Skeletal muscle satellite cell (primary cell): ENCODE measurements at regions not wholly inside any gene's neighbourhood (a gene's known extent, or its start where the extent isn't known, plus 50 kb on each side); places are given as distances from the start of the nearest gene placed in this dataset.

Source experiments
- H3K27me3 ChIP-seq: 2 replicates; pipeline ENCODE4 v1.7.0; 2013; ENCODE audit warnings: low read length; ENCODE audit not compliant: control insufficient read depth, insufficient read depth
- H3K36me3 ChIP-seq: 2 replicates; pipeline ENCODE4 v1.7.0; 2013; ENCODE audit warnings: mild to moderate bottlenecking, control low read depth, low read length; ENCODE audit not compliant: insufficient read depth
- H3K4me1 ChIP-seq: 2 replicates; pipeline ENCODE4 v1.7.0; 2013; ENCODE audit warnings: low read length; ENCODE audit not compliant: control insufficient read depth, insufficient read depth
- H3K4me2 ChIP-seq: 2 replicates; pipeline ENCODE4 v1.7.0; 2013; ENCODE audit warnings: mild to moderate bottlenecking, low read length
- H3K4me3 ChIP-seq: 2 replicates; pipeline ENCODE4 v1.7.0; 2013; ENCODE audit warnings: low read length
- H3K9ac ChIP-seq: 2 replicates; pipeline ENCODE4 v1.7.0; 2013; ENCODE audit warnings: mild to moderate bottlenecking, low read depth, low read length, moderate library complexity
- H3K9me3 ChIP-seq: replicated peaks from 2 replicates; pipeline ENCODE4 v1.7.0; 2013; ENCODE audit warnings: mild to moderate bottlenecking, control low read depth, low read length

GRCh38 chr7:22635349-22635748 is 91.7 kb upstream of the IL6 start:
- H3K4me3 ChIP-seq = no peak overlapping the region
- no peak overlapping the region for H3K4me2 ChIP-seq
- H3K36me3 ChIP-seq = no peaks in the 10 kb centered on the region
- H3K9me3 ChIP-seq = no peaks in the 10 kb centered on the region
- H3K9ac ChIP-seq = no peak overlapping the region
- H3K27me3 ChIP-seq = no peaks in the 10 kb centered on the region
- peaks cover 28% of the 10 kb centered on the region for H3K4me1 ChIP-seq

- Histone ChIP-seq H3K9me3 (no peaks in the 10 kb centered on the region), H3K36me3 (no peaks in the 10 kb centered on the region), H3K4me2 (no peak overlapping the region), H3K9ac (no peak overlapping the region), H3K4me3 (no peak overlapping the region), H3K27me3 (no peaks in the 10 kb centered on the region), H3K4me1 (peaks cover 28% of the 10 kb centered on the region)
These were observed 93.0 kb upstream of the IL6 start for GRCh38 chr7:22633954-22634474.

DNA sequence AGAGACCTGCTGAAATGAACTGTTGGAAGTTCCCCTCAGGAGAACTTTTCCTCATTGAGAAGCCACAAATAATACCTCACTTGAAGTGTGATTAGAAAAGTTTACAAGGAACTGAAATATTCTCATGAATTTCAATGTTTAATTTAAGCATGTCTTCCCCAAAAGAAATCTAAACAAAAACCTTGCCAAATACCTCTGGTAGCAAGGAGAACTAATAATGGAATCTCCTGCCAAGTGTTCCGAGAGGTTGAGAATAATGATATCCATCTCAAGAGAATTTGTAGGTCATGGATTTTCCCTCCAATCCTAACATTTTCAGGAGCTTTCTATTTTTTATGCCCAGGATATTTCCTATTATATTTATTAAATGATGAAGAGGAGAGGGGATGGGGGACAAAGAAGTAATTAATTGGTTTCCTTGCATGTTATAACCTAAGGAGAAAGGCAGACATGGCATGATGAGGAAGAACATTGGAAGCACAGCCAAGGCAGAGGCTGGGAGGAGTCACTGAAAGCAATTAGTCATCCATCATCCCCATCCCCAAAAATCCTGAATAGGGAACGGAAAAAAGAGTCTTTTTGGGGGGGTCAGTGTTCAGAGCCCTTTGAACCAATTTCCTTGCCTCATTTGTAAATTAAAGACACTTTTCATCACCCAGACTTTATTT is 93.6 kb upstream of the IL6 start:
- H3K4me3 ChIP-seq = no peak overlapping the region
- no peaks in the 10 kb centered on the region for H3K36me3 ChIP-seq
- peaks cover 28% of the 10 kb centered on the region for H3K4me1 ChIP-seq
- H3K9ac ChIP-seq = peak overlapping the region; percentile 12
- H3K27me3 ChIP-seq = no peaks in the 10 kb centered on the region
- H3K4me2 ChIP-seq = peak overlapping the region; percentile 3
- no peaks in the 10 kb centered on the region for H3K9me3 ChIP-seq

DNA sequence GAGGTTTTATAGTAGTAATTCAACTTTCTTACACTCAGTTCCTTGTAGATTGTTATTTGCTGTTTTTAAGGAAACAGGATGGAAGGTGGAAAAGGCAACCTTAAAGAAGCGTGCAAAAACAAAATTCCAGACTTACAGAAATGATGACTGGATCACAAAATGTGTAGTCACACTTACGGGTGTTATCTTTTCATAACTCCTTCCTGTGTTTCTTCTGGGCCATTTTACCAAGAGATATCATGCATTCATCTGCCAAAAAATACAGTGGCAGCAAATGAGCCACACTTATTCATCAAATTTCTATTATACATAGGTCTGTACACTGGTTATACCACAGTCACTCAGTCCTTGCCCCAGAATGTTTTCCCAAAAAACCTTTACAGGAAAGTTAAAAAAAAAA is 94.3 kb upstream of the IL6 start:
- Histone ChIP-seq H3K4me3 (no peak overlapping the region), H3K4me1 (peaks cover 28% of the 10 kb centered on the region), H3K9ac (peak overlapping the region; percentile 37), H3K4me2 (peak overlapping the region; percentile 19), H3K36me3 (no peaks in the 10 kb centered on the region), H3K27me3 (no peaks in the 10 kb centered on the region), H3K9me3 (no peaks in the 10 kb centered on the region)

DNA sequence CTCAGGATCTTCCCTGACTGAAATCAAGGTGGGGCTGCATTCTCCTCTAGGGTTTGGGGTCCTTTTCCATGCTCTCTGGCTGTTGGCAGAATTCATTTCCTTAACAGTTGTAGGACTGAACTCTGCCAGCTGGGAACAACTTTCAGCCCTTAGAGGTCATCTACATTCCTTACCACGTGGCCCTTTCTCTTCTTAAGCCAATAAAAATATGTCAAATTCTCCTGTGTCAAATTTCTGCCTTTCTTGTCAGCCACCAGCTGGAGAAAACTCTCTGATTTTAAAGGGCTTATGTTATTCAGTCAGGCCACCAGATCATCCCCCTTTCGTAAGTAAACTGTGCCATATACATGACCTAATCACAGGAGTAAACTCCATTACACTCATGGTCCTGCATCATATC is 95.3 kb upstream of the IL6 start:
- no peaks in the 10 kb centered on the region for H3K9me3 ChIP-seq
- no peak overlapping the region for H3K9ac ChIP-seq
- H3K4me2 ChIP-seq = peak overlapping the region; percentile 19
- no peaks in the 10 kb centered on the region for H3K27me3 ChIP-seq
- peaks cover 36% of the 10 kb centered on the region for H3K4me1 ChIP-seq
- no peak overlapping the region for H3K4me3 ChIP-seq
- H3K36me3 ChIP-seq = no peaks in the 10 kb centered on the region

DNA sequence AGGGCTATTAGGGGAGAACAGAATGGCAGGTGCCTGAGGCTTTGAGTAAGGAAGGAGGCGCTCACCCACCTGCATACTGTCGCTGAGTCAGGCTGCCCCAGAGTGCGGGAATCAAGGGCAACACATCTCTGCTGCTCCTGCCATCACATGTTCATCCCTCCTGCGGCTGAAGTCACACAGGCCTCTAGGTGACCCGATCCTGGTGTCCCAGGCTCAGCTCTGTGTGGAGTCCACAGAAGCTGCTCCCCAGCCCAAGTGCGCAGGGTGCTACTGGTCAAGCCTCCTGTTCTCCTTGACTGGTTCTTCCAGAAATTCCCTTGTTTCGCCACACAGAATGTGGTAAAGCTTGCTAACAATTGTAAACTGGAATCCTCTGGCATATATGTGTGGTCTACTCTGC is 96.9 kb upstream of the IL6 start:
- Histone ChIP-seq H3K27me3 (no peaks in the 10 kb centered on the region), H3K4me3 (no peak overlapping the region), H3K4me2 (no peak overlapping the region), H3K36me3 (no peaks in the 10 kb centered on the region), H3K4me1 (peaks cover 37% of the 10 kb centered on the region), H3K9ac (no peak overlapping the region), H3K9me3 (no peaks in the 10 kb centered on the region)

GRCh38 chr7:22629056-22629455 is 97.9 kb upstream of the IL6 start:
- H3K9me3 ChIP-seq = no peaks in the 10 kb centered on the region
- H3K4me1 ChIP-seq = peaks cover 37% of the 10 kb centered on the region
- H3K4me2 ChIP-seq = no peak overlapping the region
- no peaks in the 10 kb centered on the region for H3K27me3 ChIP-seq
- H3K36me3 ChIP-seq = no peaks in the 10 kb centered on the region
- H3K4me3 ChIP-seq = no peak overlapping the region
- no peak overlapping the region for H3K9ac ChIP-seq

DNA sequence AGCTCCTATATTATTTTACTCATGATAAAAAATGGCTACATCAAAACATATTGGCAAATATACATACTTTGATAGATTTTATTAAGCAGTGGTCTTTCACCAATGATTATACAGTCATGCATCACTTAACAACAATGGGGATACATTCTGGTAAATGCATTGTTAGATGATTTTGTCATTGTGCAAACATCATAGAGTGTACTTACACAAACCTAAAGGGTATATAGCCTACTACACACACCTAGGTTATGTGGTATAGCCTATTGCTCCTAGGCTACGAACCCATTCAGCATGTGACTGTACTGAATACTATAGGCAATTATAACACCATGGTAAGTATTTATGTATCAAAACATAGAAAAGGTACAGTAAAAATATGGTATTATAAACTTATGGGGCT is 98.9 kb upstream of the IL6 start:
- H3K4me2 ChIP-seq = no peak overlapping the region
- no peak overlapping the region for H3K4me3 ChIP-seq
- H3K4me1 ChIP-seq = peaks cover 27% of the 10 kb centered on the region
- H3K9ac ChIP-seq = no peak overlapping the region
- H3K9me3 ChIP-seq = no peaks in the 10 kb centered on the region
- no peaks in the 10 kb centered on the region for H3K36me3 ChIP-seq
- H3K27me3 ChIP-seq = no peaks in the 10 kb centered on the region

- no peaks in the 10 kb centered on the region for H3K36me3 ChIP-seq
- H3K27me3 ChIP-seq = no peaks in the 10 kb centered on the region
- no peak overlapping the region for H3K4me2 ChIP-seq
- no peak overlapping the region for H3K4me3 ChIP-seq
- peaks cover 17% of the 10 kb centered on the region for H3K4me1 ChIP-seq
- no peak overlapping the region for H3K9ac ChIP-seq
- H3K9me3 ChIP-seq = no peaks in the 10 kb centered on the region
These were observed 99.9 kb upstream of the IL6 start for GRCh38 chr7:22627136-22627535.

- H3K36me3 ChIP-seq = no peaks in the 10 kb centered on the region
- H3K4me2 ChIP-seq = no peak overlapping the region
- no peak overlapping the region for H3K9ac ChIP-seq
- H3K4me1 ChIP-seq = peaks cover 10% of the 10 kb centered on the region
- no peak overlapping the region for H3K4me3 ChIP-seq
- H3K9me3 ChIP-seq = no peaks in the 10 kb centered on the region
- no peaks in the 10 kb centered on the region for H3K27me3 ChIP-seq
These were observed 101.7 kb upstream of the IL6 start for GRCh38 chr7:22625251-22625650.

DNA sequence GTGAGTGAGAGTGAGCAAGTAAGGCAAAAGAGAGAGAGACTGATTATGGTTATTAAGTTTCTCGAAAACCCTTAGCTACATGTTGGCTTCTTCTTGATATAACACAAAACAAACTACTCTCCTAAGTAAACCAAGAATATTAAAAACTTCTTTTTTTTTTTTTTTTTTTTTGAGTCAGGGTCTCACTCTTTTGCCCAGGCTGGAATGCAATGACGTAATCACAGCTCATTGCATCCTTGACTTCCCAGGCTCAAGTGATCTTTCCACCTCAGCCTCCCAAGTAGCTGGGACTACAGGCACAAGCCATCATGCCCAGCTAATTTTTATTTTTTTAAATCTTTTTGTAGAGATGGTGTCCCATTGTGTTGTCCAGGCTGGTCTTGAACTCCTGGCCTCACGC is 102.2 kb upstream of the IL6 start:
- peaks cover 10% of the 10 kb centered on the region for H3K4me1 ChIP-seq
- no peaks in the 10 kb centered on the region for H3K36me3 ChIP-seq
- H3K27me3 ChIP-seq = no peaks in the 10 kb centered on the region
- H3K9me3 ChIP-seq = no peaks in the 10 kb centered on the region
- no peak overlapping the region for H3K9ac ChIP-seq
- H3K4me3 ChIP-seq = no peak overlapping the region
- no peak overlapping the region for H3K4me2 ChIP-seq

- peaks cover 7% of the 10 kb centered on the region for H3K4me1 ChIP-seq
- no peak overlapping the region for H3K9ac ChIP-seq
- no peak overlapping the region for H3K4me3 ChIP-seq
- no peak overlapping the region for H3K4me2 ChIP-seq
- peaks cover 3% of the 10 kb centered on the region for H3K9me3 ChIP-seq
- no peaks in the 10 kb centered on the region for H3K27me3 ChIP-seq
- no peaks in the 10 kb centered on the region for H3K36me3 ChIP-seq
These were observed 104.7 kb upstream of the IL6 start for GRCh38 chr7:22622116-22622785.
